Neural cell (in vitro differentiated cells): ENCODE measurements at regions not wholly inside any gene's neighbourhood (a gene's known extent, or its start where the extent isn't known, plus 50 kb on each side); places are given as distances from the start of the nearest gene placed in this dataset.

Source experiments
- CTCF ChIP-seq: fragments of 450-650 bp; IDR thresholded peaks from 2 replicates; pipeline ENCODE4 v1.5.1; 2014; ENCODE audit warnings: antibody characterized with exemption, mild to moderate bottlenecking, moderate library complexity; ENCODE audit not compliant: poor library complexity, severe bottlenecking
- MXI1 ChIP-seq: fragments of 450-650 bp; conservative IDR thresholded peaks from 2 replicates; pipeline ENCODE4 v1.6.1; 2014; ENCODE audit warnings: antibody characterized with exemption, mild to moderate bottlenecking; ENCODE audit not compliant: poor library complexity, severe bottlenecking

GRCh38 chr10:130725474-130725970 is 586.0 kb downstream of the TCERG1L start:
- TF ChIP-seq CTCF, result no peak
- TF ChIP-seq MXI1, result no peak
